Keratinocyte (primary cell): ENCODE measurements at regions not wholly inside any gene's neighbourhood (a gene's known extent, or its start where the extent isn't known, plus 50 kb on each side); places are given as distances from the start of the nearest gene placed in this dataset.

Experiments used
- DNase-seq: peaks from one replicate; pipeline ENCODE4 v3.0.0-alpha.2; 2011; ENCODE audit warnings: low read depth, missing footprints, low spot score
- FAIRE-seq: peaks from 2 replicates; lab custom pipeline; 2011; peaks lifted over from hg19 to GRCh38; lab: Jason Lieb, UNC
- H2AFZ ChIP-seq: 2 replicates; pipeline ENCODE4 v1.6.0; 2012; ENCODE audit warnings: low read length, control low read depth, inconsistent platforms; ENCODE audit not compliant: control insufficient read depth
- H3K27ac ChIP-seq: 2 replicates; pipeline ENCODE4 v1.5.1; 2011; ENCODE audit warnings: low read length; ENCODE audit not compliant: control insufficient read depth, insufficient read depth
- H3K27me3 ChIP-seq: 3 replicates; pipeline ENCODE4 v1.6.0; 2011; ENCODE audit warnings: low read length; ENCODE audit not compliant: control insufficient read depth, insufficient read depth; ENCODE audit errors: extremely low read depth
- H3K36me3 ChIP-seq, 2 experiments: 2 replicates in 1 of 2; 3 replicates in 1 of 2; pipeline ENCODE4 v1.5.1; 2011; ENCODE audit warnings: low read length in 2 of 2, mild to moderate bottlenecking in 1 of 2; ENCODE audit not compliant: control insufficient read depth in 2 of 2, insufficient read depth in 2 of 2; ENCODE audit errors: extremely low read depth in 1 of 2
- H3K4me1 ChIP-seq: 3 replicates; pipeline ENCODE4 v1.5.1; 2011; ENCODE audit warnings: low read length; ENCODE audit not compliant: control insufficient read depth, insufficient read depth; ENCODE audit errors: extremely low read depth
- H3K4me2 ChIP-seq: 3 replicates; pipeline ENCODE4 v1.6.0; 2011; ENCODE audit warnings: low read depth, low read length; ENCODE audit not compliant: control insufficient read depth, insufficient read depth; ENCODE audit errors: extremely low read depth
- H3K4me3 ChIP-seq, 3 experiments: fragments of 200-600 bp in 1 of 3; sonication (generic) in 1 of 3; 2 replicates in 2 of 3; 3 replicates in 1 of 3; pipeline ENCODE4 v1.5.1; 2011 to 2016; ENCODE audit warnings: low read length in 3 of 3, mild to moderate bottlenecking in 3 of 3, control low read depth in 2 of 3, inconsistent platforms in 1 of 3, low read depth in 1 of 3, mixed read lengths in 1 of 3, mixed run types in 1 of 3, moderate library complexity in 1 of 3; ENCODE audit not compliant: control insufficient read depth in 2 of 3, insufficient read depth in 2 of 3; ENCODE audit errors: extremely low read depth in 1 of 3
- H3K79me2 ChIP-seq: 2 replicates; pipeline ENCODE4 v1.6.0; 2012; ENCODE audit warnings: low read length; ENCODE audit not compliant: control insufficient read depth, insufficient read depth
- H3K9ac ChIP-seq: 3 replicates; pipeline ENCODE4 v1.6.0; 2011; ENCODE audit warnings: low read length; ENCODE audit not compliant: control insufficient read depth, insufficient read depth; ENCODE audit errors: extremely low read depth
- H3K9me1 ChIP-seq: 3 replicates; pipeline ENCODE4 v1.6.0; 2011; ENCODE audit warnings: low read length; ENCODE audit not compliant: control insufficient read depth, insufficient read depth; ENCODE audit errors: extremely low read depth
- H3K9me3 ChIP-seq: 2 replicates; pipeline ENCODE4 v1.5.1; 2012; ENCODE audit warnings: low read depth, low read length; ENCODE audit not compliant: control insufficient read depth
- H4K20me1 ChIP-seq: 3 replicates; pipeline ENCODE4 v1.6.0; 2011; ENCODE audit warnings: low read length; ENCODE audit not compliant: control insufficient read depth, insufficient read depth; ENCODE audit errors: extremely low read depth
- CTCF ChIP-seq, 3 experiments: IDR thresholded peaks in 1 of 3; conservative IDR thresholded peaks in 1 of 3; optimal IDR thresholded peaks in 1 of 3; 2 replicates in 2 of 3; 3 replicates in 1 of 3; pipeline versions ENCODE3 to v1.5.1; 2011; ENCODE audit warnings: low read length in 3 of 3, mild to moderate bottlenecking in 3 of 3, moderate library complexity in 2 of 3, control low read depth in 1 of 3, inconsistent platforms in 1 of 3; ENCODE audit not compliant: insufficient read depth in 2 of 3; ENCODE audit errors: extremely low read depth in 1 of 3
- EZH2 ChIP-seq: IDR thresholded peaks from one replicate; pipeline ENCODE4 v1.6.1; 2012; ENCODE audit warnings: inconsistent platforms, mild to moderate bottlenecking, low read length, moderate library complexity
- dilution Hi-C: fragments of 300-500 bp; cut with MboI; formaldehyde crosslinking; loops from one replicate; pipeline ENCODE4 v1.7.0; 2020; ENCODE audit warnings: low sequenced_read_pairs; ENCODE audit not compliant: extremely low pct_ligation_motif_present

DNA sequence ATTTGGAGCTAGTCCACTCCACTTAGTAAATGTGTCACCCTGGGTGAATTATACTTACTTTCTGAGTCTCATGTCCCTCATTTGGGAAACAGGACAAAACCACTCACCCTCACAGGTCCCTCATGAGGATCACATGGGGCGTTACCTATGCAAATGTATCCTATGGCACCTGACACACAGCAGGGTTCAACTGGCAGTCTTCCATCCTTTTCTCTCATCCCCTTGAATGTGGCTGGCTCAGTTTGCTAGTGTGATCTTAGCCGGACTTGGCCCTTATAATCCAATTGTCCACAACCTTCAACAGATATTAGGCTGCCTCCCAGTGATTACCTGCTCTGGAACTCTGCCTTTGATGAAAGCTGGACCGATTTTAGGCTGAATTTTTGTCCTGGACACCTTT lies 308.8 kb downstream of the MAP2K6 start:
- no peak overlapping the region for H3K4me3 ChIP-seq
- no peak overlapping the region for H3K4me2 ChIP-seq
- FAIRE-seq (no peak), DNase-seq (no peak)
- dilution Hi-C loops, result no loop called here
- H3K9me3 ChIP-seq, result no peaks in the 10 kb centered on the region
- no peak for TF ChIP-seq EZH2
- TF ChIP-seq CTCF (optimal IDR thresholded peaks at IDR 0.05 in 1 of 3, IDR thresholded peaks at IDR 0.05 in 1 of 3, conservative IDR thresholded peaks at IDR 0.05 in 1 of 3; ENCODE audit: extremely low read depth in 1 of 3, insufficient read depth in 2 of 3, low read length in 3 of 3), result no peak
- H3K36me3 ChIP-seq, result no peaks in the 10 kb centered on the region
- no peaks in the 10 kb centered on the region for H4K20me1 ChIP-seq
- H3K9ac ChIP-seq, result no peak overlapping the region
- H3K27me3 ChIP-seq, result no peaks in the 10 kb centered on the region
- H3K4me1 ChIP-seq, result no peaks in the 10 kb centered on the region
- no peaks in the 10 kb centered on the region for H3K79me2 ChIP-seq
- no peaks in the 10 kb centered on the region for H3K9me1 ChIP-seq
- no peak overlapping the region for H3K27ac ChIP-seq
- no peak overlapping the region for H2AFZ ChIP-seq

GRCh38 chr17:69723741-69724140 lies 309.2 kb downstream of the MAP2K6 start:
- H3K27ac ChIP-seq, result no peak overlapping the region
- H3K27me3 ChIP-seq, result no peaks in the 10 kb centered on the region
- no peaks in the 10 kb centered on the region for H4K20me1 ChIP-seq
- H3K4me2 ChIP-seq, result no peak overlapping the region
- dilution Hi-C loops, result no loop called here
- H2AFZ ChIP-seq, result no peak overlapping the region
- H3K9ac ChIP-seq, result no peak overlapping the region
- no peaks in the 10 kb centered on the region for H3K9me3 ChIP-seq
- TF ChIP-seq CTCF (optimal IDR thresholded peaks at IDR 0.05 in 1 of 3, IDR thresholded peaks at IDR 0.05 in 1 of 3, conservative IDR thresholded peaks at IDR 0.05 in 1 of 3; ENCODE audit: extremely low read depth in 1 of 3, insufficient read depth in 2 of 3, low read length in 3 of 3) (peak; percentile 32 to 73 (median 38)), EZH2 (no peak)
- no peaks in the 10 kb centered on the region for H3K36me3 ChIP-seq
- DNase-seq (no peak), FAIRE-seq (no peak)
- H3K9me1 ChIP-seq, result no peaks in the 10 kb centered on the region
- no peaks in the 10 kb centered on the region for H3K79me2 ChIP-seq
- no peak overlapping the region for H3K4me3 ChIP-seq
- H3K4me1 ChIP-seq, result no peaks in the 10 kb centered on the region
